Vagina (tissue), 2 donors: ENCODE measurements at regions not wholly inside any gene's neighbourhood (a gene's known extent, or its start where the extent isn't known, plus 50 kb on each side); places are given as distances from the start of the nearest gene placed in this dataset.
"Not testable (repeated sequence)": the region's sequence is repeated elsewhere in the genome, so short reads cannot be mapped to it uniquely, and the experiment has no call there.

ENCODE experiments used
- DNase-seq, 2 donors: peaks; one replicate each; pipeline ENCODE4 v3.0.0-alpha.2; 2017; ENCODE audit errors: extremely low spot score in 2 of 2
- H3K27ac ChIP-seq: fragments of 200-600 bp; sonication (generic); one replicate; pipeline ENCODE4 v1.5.1; 2019
- H3K27me3 ChIP-seq: fragments of 200-600 bp; sonication (generic); one replicate; pipeline ENCODE4 v1.5.1; 2019
- H3K36me3 ChIP-seq, 2 donors: fragments of 200-600 bp; sonication (generic); one replicate each; pipeline ENCODE4 v1.5.1; 2017 to 2019
- H3K4me1 ChIP-seq: fragments of 200-600 bp; sonication (generic); one replicate; pipeline ENCODE4 v1.5.1; 2019
- H3K4me3 ChIP-seq, 2 donors: fragments of 200-600 bp; sonication (generic); 1 replicate in 1 of 2; 2 replicates in 1 of 2; pipeline ENCODE4 v1.5.1; 2016 to 2019
- H3K9me3 ChIP-seq: fragments of 200-600 bp; sonication (generic); one replicate; pipeline ENCODE4 v1.5.1; 2019
- POLR2A ChIP-seq, 2 donors: fragments of 450-650 bp; IDR thresholded peaks; one replicate each; pipeline ENCODE4 v1.6.1; 2017; ENCODE audit warnings: antibody characterized with exemption in 2 of 2, mild to moderate bottlenecking in 2 of 2, moderate library complexity in 2 of 2
- POLR2AphosphoS5 ChIP-seq, 2 donors: sonication (generic); formaldehyde crosslinking; IDR thresholded peaks; one replicate each; pipeline ENCODE4 v1.9.0; 2017; ENCODE audit warnings: antibody characterized with exemption in 2 of 2, mild to moderate bottlenecking in 2 of 2, low read depth in 1 of 2; ENCODE audit not compliant: insufficient read depth in 1 of 2
- intact Hi-C: fragments of 100-400 bp; cut with DNase I; formaldehyde crosslinking; loops from one replicate; pipeline ENCODE4 v1.15.1; 2023
- TF ChIP-seq, protein P1 (sequence below), 3 experiments: fragments of 450-650 bp in 2 of 3; fragments of 200-600 bp in 1 of 3; sonication (generic) in 1 of 3; IDR thresholded peaks; one replicate each; pipeline ENCODE4 v1.5.1; 2017 to 2019; ENCODE audit warnings: antibody characterized with exemption in 3 of 3, mild to moderate bottlenecking in 2 of 3, moderate library complexity in 2 of 3

DNA sequence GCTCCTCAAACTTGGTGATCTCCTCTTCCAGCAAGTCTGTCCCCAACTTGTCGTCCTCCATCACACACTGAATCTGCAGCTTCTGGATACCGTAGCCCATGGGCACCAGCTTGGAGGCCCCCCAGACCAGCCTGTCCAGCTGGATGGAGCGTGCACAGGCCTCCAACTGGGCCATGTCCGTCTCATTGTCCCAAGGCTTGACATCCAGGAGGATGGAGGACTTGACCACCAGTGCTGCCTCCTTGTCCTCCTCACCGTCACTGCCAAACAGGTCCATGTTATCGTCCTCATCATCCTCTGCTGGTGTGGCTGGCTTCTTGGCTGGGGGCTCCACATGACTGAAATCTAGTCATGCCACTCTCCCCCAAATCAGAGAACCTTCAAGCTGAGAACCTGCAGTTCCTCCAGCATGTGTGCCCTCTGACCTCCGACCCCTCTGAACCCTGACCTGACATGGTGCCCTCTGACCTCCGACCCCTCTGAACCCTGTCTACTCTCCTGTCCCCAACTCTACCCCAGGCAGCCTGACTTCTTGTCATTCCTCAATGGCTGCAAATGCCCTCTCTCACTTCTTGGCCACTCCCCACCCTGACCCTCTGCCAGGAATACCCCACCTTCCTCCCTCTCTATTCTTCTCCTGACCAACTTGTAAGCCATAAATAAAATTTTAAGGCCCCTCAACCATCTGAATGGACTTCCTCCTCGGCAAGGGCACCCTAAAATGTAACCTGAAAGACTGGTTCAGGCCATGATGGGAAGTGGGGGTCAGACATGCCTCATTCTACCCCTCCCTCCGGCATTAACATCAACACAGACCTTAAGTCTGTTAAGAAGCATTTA lies 275.7 kb upstream of the C1orf174 start:
- peak in 1 of 2 donors; percentile 69 for DNase-seq

DNA sequence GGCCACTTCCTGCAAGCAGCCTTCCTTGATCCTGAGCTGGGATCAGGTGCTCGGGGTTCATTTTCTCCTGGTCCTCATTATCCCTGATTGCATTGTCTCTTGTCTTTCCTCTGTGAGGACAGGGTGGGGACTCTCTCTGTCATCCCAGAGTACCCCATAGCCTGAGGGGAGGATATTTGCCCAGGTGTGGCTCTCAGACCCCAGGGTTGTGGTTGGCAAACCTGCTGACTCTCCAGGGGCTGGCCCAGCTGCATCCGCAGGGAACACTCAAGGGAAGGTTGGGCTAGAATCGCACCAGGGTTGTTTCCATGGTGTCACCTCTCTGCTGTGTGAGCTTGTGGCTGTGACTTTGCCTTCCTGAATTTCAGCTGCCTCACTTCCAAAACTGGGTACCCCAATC lies 276.8 kb upstream of the C1orf174 start:
- intact Hi-C loops = no loop called here
- no peaks in the 10 kb centered on the region for H3K36me3 ChIP-seq
- H3K9me3 ChIP-seq = no peaks in the 10 kb centered on the region
- H3K27me3 ChIP-seq = no peaks in the 10 kb centered on the region
- TF ChIP-seq POLR2A (IDR thresholded peaks at IDR 0.05) (no peak), POLR2AphosphoS5 (IDR thresholded peaks at IDR 0.05; ENCODE audit: insufficient read depth in 1 of 2, low read depth in 1 of 2) (no peak)
- TF ChIP-seq, protein P1, sequence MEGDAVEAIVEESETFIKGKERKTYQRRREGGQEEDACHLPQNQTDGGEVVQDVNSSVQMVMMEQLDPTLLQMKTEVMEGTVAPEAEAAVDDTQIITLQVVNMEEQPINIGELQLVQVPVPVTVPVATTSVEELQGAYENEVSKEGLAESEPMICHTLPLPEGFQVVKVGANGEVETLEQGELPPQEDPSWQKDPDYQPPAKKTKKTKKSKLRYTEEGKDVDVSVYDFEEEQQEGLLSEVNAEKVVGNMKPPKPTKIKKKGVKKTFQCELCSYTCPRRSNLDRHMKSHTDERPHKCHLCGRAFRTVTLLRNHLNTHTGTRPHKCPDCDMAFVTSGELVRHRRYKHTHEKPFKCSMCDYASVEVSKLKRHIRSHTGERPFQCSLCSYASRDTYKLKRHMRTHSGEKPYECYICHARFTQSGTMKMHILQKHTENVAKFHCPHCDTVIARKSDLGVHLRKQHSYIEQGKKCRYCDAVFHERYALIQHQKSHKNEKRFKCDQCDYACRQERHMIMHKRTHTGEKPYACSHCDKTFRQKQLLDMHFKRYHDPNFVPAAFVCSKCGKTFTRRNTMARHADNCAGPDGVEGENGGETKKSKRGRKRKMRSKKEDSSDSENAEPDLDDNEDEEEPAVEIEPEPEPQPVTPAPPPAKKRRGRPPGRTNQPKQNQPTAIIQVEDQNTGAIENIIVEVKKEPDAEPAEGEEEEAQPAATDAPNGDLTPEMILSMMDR (IDR thresholded peaks at IDR 0.05) = no peak
- H3K27ac ChIP-seq = no peak overlapping the region
- no peaks in the 10 kb centered on the region for H3K4me1 ChIP-seq
- no peak overlapping the region for H3K4me3 ChIP-seq
- DNase-seq = peak in 1 of 2 donors; percentile 74

More for the DNA sequence above, 275.7 kb upstream of the C1orf174 start:
- Histone ChIP-seq H3K4me1 (no peaks in the 10 kb centered on the region), H3K9me3 (no peaks in the 10 kb centered on the region), H3K4me3 (no peak overlapping the region), H3K27ac (no peak overlapping the region), H3K27me3 (no peaks in the 10 kb centered on the region), H3K36me3 (no peaks in the 10 kb centered on the region)
- intact Hi-C loops = no loop called here
- TF ChIP-seq, protein P1 (IDR thresholded peaks at IDR 0.05) = no peak
- no peak for TF ChIP-seq POLR2AphosphoS5 (IDR thresholded peaks at IDR 0.05; ENCODE audit: insufficient read depth in 1 of 2, low read depth in 1 of 2)
- TF ChIP-seq POLR2A (IDR thresholded peaks at IDR 0.05) = no peak

GRCh38 chr1:4177425-4178150 lies 277.5 kb upstream of the C1orf174 start:
- Histone ChIP-seq H3K36me3 (no peaks in the 10 kb centered on the region), H3K4me3 (no peak overlapping the region), H3K4me1 (no peaks in the 10 kb centered on the region), H3K27me3 (no peaks in the 10 kb centered on the region), H3K9me3 (no peaks in the 10 kb centered on the region), H3K27ac (no peak overlapping the region)
- peak in 1 of 2 donors; percentile 74 for DNase-seq
- TF ChIP-seq, protein P1 (IDR thresholded peaks at IDR 0.05) = no peak
- no peak for TF ChIP-seq POLR2AphosphoS5 (IDR thresholded peaks at IDR 0.05; ENCODE audit: insufficient read depth in 1 of 2, low read depth in 1 of 2)
- TF ChIP-seq POLR2A (IDR thresholded peaks at IDR 0.05) = no peak
- intact Hi-C loops = no loop called here

DNA sequence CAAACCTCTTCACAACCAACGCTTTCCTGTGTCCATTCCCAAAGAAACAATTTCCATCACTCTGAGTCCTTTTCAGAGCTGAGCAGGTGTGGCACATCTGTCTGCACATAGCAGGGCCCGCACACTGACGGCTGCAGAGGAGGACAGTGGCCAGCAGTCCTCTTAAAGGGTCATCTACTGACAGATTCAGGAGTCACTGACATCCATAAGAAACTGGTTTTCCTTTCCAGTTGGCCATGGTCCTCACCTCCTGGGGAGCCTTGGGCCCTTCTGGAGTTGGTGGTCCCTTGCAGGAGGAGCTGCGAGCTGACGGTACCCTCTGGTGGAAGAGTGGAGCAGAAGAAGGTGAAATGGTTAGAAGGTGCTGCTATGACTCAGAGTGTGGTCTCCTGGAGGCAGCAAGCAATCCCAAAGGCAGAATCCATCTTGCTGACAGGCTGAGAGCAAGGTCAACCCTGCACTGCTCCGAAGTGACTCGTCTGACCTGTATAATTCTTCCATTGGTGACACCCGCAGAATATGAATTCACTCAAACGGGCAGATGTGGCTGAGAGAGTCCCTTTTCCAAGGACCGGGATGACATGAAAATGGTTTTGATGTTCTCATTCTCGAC lies 278.5 kb upstream of the C1orf174 start:
- Histone ChIP-seq H3K9me3 (no peaks in the 10 kb centered on the region), H3K27me3 (no peaks in the 10 kb centered on the region), H3K36me3 (no peaks in the 10 kb centered on the region), H3K4me3 (no peak overlapping the region), H3K4me1 (no peaks in the 10 kb centered on the region), H3K27ac (no peak overlapping the region)
- TF ChIP-seq POLR2A (IDR thresholded peaks at IDR 0.05) = no peak
- peak in 1 of 2 donors; percentile 75 for DNase-seq
- intact Hi-C loops = no loop called here

DNA sequence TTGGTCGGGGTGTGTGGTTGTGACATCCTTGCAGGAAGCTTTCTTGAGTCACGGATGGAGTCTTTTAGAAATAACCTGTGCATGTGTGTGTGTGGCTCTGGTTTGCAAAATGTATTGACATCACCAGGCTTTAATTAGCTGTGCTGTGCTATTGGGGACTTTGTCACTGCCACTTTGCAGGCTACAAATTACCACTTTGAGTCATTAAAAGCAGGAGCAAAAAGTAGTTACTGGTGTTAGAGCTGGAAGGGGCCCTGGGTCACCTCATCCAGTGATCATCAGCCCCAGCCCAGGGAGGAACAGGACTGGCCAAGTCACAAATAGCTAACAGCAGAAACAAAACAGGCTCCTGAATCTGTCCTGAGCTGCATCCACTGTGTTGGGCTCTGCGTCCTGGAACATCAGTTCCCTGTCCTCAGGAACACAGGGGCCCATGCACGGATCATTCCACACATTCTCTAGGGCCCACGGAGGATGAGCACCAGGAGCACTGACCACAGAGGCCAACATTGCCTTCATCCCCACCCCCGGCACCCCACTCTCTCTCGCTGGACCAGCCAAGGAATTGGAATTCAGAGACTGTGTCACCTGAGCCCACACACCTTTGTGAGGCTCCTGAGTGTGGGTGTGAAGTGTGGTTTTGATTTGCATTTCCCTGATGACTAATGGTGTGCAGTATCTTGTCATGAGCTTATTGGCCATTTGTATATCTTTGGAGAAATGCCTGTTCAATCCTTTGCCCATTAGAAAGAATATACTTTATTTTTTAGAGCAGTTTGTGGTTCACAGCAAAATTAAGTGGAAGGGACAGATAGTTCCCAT lies 280.1 kb upstream of the C1orf174 start:
- H3K27ac ChIP-seq = no peak overlapping the region
- DNase-seq = peak in 1 of 2 donors; percentile 54

DNA sequence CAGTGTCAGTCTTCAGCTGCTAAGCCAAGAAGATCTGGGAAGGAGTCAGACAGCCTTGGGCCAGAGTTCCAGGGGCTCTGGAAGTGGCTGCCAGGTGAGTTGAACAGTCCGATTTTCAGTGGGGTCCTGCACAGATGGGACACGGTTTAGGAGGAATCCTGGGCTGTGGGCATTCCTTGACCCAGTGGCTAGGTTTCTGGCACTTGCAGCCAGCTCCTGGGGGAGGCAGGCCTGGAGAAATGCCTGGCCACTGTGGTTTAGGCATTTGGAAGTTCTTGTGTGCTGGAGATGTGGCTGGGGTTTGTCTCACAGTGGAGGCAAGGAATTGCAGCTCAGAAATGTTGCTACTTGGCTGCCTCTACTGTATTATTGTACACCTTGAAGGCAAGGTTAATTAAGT lies 286.4 kb upstream of the C1orf174 start:
- peak in 1 of 2 donors; percentile 58 for DNase-seq

More for the DNA sequence above, 280.1 kb upstream of the C1orf174 start:
- Histone ChIP-seq H3K27me3 (no peaks in the 10 kb centered on the region), H3K4me1 (no peaks in the 10 kb centered on the region), H3K9me3 (no peaks in the 10 kb centered on the region), H3K36me3 (no peaks in the 10 kb centered on the region), H3K4me3 (no peak overlapping the region)
- TF ChIP-seq, protein P1 (IDR thresholded peaks at IDR 0.05) = no peak
- TF ChIP-seq POLR2A (IDR thresholded peaks at IDR 0.05) (no peak), POLR2AphosphoS5 (IDR thresholded peaks at IDR 0.05; ENCODE audit: insufficient read depth in 1 of 2, low read depth in 1 of 2) (no peak)
- intact Hi-C loops = no loop called here

More for the DNA sequence above, 286.4 kb upstream of the C1orf174 start:
- H3K4me1 ChIP-seq, H3K27me3 ChIP-seq, H3K27ac ChIP-seq, H3K36me3 ChIP-seq, intact Hi-C loops, H3K4me3 ChIP-seq, H3K9me3 ChIP-seq: not testable (repeated sequence)
